Fibroblast of lung (primary cell): ENCODE measurements at regions not wholly inside any gene's neighbourhood (a gene's known extent, or its start where the extent isn't known, plus 50 kb on each side); places are given as distances from the start of the nearest gene placed in this dataset.

Experiments used
- CTCF ChIP-seq, 2 donors: IDR thresholded peaks in 1 of 2; conservative IDR thresholded peaks in 1 of 2; 1 replicate in 1 of 2; 2 replicates in 1 of 2; pipeline ENCODE4 v1.5.1; 2011 to 2012; ENCODE audit warnings: low read length in 2 of 2, control low read depth in 1 of 2, inconsistent platforms in 1 of 2, low read depth in 1 of 2, mild to moderate bottlenecking in 1 of 2
- EZH2 ChIP-seq: IDR thresholded peaks from 2 replicates; pipeline ENCODE4 v1.5.1; 2012; ENCODE audit warnings: low read length, control low read depth, mild to moderate bottlenecking; ENCODE audit errors: missing control alignments

DNA sequence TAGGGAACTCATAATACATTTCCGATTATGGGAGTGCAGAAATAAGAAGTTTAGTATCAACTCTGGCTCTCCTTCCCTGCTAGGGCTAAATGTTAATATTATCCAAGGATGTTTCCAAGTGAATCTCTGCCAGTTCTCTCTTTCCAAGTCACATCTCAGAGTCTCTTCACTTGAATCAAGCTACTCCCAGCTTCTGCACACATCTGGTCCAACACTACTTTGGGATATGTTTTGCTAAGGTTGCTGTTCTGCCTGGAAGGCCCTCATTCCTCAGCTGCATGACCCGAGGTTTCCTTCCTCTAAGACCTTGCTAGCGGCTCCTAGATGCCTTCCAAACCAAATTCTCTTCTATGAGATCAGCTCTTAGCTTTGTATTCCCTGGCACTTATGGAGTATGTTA, 331.8 kb downstream of the GJA1 start:
- TF ChIP-seq CTCF (conservative IDR thresholded peaks at IDR 0.05 in 1 of 2, IDR thresholded peaks at IDR 0.05 in 1 of 2; ENCODE audit: low read depth in 1 of 2, low read length in 2 of 2) = no peak
- TF ChIP-seq EZH2 = no peak
